AG08395 (cell line): ENCODE measurements at regions not wholly inside any gene's neighbourhood (a gene's known extent, or its start where the extent isn't known, plus 50 kb on each side); places are given as distances from the start of the nearest gene placed in this dataset.

Source experiments
- DNase-seq: peaks from one replicate; pipeline ENCODE4 v3.0.0; 2012; ENCODE audit warnings: mixed read lengths, low spot score

- DNase-seq, result peak; percentile 2
Measured at GRCh38 chr3:168511428-168512014, 415.8 kb upstream of the GOLIM4 start.

- DNase-seq, result no peak
Measured at GRCh38 chr3:168506589-168506988, 410.9 kb upstream of the GOLIM4 start.

- no peak for DNase-seq
Measured at GRCh38 chr3:168501570-168501969, 405.8 kb upstream of the GOLIM4 start.

DNA sequence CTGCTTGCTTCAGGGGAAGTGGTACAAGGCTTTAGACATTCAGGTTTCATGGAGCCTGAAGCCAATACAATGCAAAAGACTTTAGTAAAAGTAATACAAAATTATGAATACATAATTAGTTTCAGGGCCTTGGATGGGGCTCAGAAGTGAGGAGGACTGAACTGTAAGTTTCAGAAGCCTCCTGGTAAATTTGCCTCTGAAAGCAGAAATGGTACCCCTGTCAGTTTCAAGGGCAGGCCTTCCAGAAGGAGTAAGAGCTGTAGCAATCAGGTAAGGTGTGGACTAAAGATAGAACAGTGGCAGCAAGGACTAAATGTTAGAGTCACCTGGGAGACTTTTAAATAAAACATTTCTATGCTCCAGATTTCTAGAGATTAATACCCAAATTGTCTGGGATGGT lies 402.5 kb upstream of the GOLIM4 start:
- DNase-seq, result no peak

- no peak for DNase-seq
Measured at GRCh38 chr3:168497741-168498140, 402.0 kb upstream of the GOLIM4 start.

- no peak for DNase-seq
Measured at GRCh38 chr3:168497183-168497582, 401.5 kb upstream of the GOLIM4 start.

DNA sequence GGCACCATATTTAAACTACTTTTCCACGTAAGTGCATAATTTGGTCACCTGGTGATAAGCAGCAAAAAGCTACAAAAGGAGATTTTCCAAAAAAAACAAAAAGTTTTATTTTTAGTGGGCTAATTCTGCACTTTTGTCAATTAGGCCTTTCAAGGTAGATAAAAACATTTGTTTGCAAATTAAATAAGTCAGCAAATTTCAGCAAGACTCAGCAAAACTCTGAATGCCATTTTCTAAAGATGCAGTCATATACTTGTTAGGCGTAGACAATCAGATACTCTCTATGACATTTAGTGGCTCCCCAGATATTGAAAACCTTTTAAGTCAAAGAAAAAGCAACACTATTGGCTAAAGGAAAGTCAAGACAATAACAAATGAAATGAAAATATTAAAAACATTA lies 400.2 kb upstream of the GOLIM4 start:
- DNase-seq, result no peak

- DNase-seq, result no peak
Measured at GRCh38 chr3:168495270-168495669, 399.5 kb upstream of the GOLIM4 start.

DNA sequence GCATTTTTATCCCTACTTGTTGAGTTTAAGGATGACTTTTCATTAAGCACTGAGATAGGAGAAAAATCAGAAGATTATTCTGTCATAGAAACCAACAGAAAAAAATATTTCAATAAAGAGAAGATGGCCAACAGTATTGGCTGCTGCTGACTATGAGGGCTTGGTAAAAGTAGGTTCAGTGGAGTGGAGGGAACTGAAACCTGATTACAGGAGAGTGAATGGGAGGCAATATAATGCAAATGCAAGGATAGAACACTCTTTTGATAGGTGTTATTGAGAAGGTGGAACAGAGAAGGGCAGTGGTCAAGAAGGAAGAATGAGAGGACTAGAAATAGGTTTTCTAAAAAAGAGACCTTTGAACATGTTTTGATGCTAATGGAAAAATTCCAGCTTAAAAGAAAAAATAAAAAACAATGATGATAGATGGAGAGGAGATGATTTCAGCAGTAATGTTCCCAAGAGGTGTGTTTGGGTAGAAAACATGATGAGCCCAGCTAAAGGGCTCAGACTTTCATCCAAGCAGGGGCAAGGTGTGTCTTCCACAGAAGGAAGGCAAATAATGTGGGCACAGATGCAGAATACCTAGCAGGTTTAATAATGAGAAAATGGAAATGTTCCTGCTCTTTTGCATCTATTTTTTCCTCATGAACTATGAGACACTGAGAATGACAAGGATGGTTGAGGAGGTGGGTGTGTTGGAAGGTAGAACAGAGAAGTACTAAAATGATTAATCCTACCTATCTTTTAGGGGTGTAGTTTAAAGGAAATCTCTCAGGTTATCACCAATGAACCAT lies 397.9 kb upstream of the GOLIM4 start:
- DNase-seq, result no peak

GRCh38 chr3:168490981-168491380 lies 395.3 kb upstream of the GOLIM4 start:
- DNase-seq, result no peak

- DNase-seq, result no peak
Measured at GRCh38 chr3:168489301-168489700, 393.6 kb upstream of the GOLIM4 start.

DNA sequence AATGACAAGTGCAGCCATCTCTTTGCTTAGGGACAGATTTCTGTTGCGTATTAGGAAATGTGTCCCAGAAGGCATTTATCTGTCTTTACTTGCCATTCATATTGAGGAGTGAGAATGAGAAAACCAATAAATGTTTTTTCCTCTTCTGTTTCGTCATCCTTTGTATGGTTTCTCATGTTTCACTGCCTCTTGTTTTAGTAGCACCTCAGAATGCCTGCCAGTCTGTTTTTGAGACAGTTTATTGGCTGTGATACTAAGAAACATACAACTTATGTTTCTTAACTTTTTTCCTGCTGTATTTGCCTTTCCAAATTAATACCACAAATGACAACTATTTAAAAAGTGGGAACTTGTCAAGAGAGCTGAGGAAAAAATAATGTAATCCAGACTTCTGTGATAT lies 390.2 kb upstream of the GOLIM4 start:
- no peak for DNase-seq

- no peak for DNase-seq
Measured at GRCh38 chr3:168476360-168476980, 380.7 kb upstream of the GOLIM4 start.

GRCh38 chr3:168475704-168476103 lies 380.0 kb upstream of the GOLIM4 start:
- no peak for DNase-seq

- no peak for DNase-seq
Measured at GRCh38 chr3:168473334-168473890, 377.7 kb upstream of the GOLIM4 start.

- DNase-seq, result no peak
Measured at GRCh38 chr3:168472783-168473182, 377.1 kb upstream of the GOLIM4 start.

DNA sequence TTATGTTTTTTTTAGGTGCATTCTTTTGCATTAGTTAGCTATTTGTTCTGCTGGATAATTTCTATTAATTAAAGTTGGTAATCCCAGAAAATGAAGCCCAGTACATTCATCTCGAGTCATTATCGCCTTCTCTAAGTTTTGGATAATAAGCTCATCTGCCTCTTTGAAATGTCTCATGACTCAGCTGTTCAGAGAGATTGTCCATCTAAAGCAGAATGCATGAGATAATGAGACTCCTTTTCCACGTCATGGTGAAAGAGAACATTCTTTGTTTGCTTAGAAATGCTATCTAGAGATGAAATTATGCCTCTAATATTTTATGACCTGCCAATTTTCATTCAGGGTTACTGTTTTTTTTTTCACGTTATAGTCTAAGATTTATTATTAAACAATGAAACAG lies 374.7 kb upstream of the GOLIM4 start:
- no peak for DNase-seq

- no peak for DNase-seq
Measured at GRCh38 chr3:168469436-168469835, 373.7 kb upstream of the GOLIM4 start.

GRCh38 chr3:168467115-168467714 lies 371.5 kb upstream of the GOLIM4 start:
- peak; percentile 3 for DNase-seq

GRCh38 chr3:168461793-168462192 lies 366.1 kb upstream of the GOLIM4 start:
- no peak for DNase-seq

- DNase-seq, result no peak
Measured at GRCh38 chr3:168459226-168459784, 363.6 kb upstream of the GOLIM4 start.

- DNase-seq, result no peak
Measured at GRCh38 chr3:168457954-168458539, 362.3 kb upstream of the GOLIM4 start.
